Uterus (tissue), 3 donors: ENCODE measurements at regions not wholly inside any gene's neighbourhood (a gene's known extent, or its start where the extent isn't known, plus 50 kb on each side); places are given as distances from the start of the nearest gene placed in this dataset.

Source experiments
- DNase-seq, 2 donors: peaks; one replicate each; pipeline ENCODE4 v3.0.0-alpha.2; 2019 to 2020
- H3K27ac ChIP-seq, 2 donors: fragments of 200-600 bp; sonication (generic); 1 replicate in 1 of 2; 2 replicates in 1 of 2; pipeline ENCODE4 v1.5.1; 2016 to 2018
- H3K27me3 ChIP-seq, 2 donors: fragments of 200-600 bp; sonication (generic); one replicate each; pipeline ENCODE4 v1.5.1; 2018 to 2019; ENCODE audit warnings: control low read depth in 1 of 2
- H3K36me3 ChIP-seq, 2 donors: fragments of 200-600 bp; sonication (generic); one replicate each; pipeline ENCODE4 v1.5.1; 2019; ENCODE audit warnings: control low read depth in 1 of 2
- H3K4me1 ChIP-seq, 2 donors: fragments of 200-600 bp; sonication (generic); one replicate each; pipeline ENCODE4 v1.5.1; 2018 to 2019; ENCODE audit warnings: control low read depth in 1 of 2
- H3K4me3 ChIP-seq, 2 donors: fragments of 200-600 bp; sonication (generic); 1 replicate in 1 of 2; 2 replicates in 1 of 2; pipeline ENCODE4 v1.5.1; 2018 to 2019; ENCODE audit warnings: mild to moderate bottlenecking in 1 of 2
- H3K9me3 ChIP-seq, 2 donors: fragments of 200-600 bp; sonication (generic); one replicate each; pipeline ENCODE4 v1.5.1; 2019; ENCODE audit warnings: control low read depth in 1 of 2
- CTCF ChIP-seq, 4 experiments: fragments of 200-600 bp in 2 of 4; fragments of 450-650 bp in 2 of 4; sonication (generic) in 2 of 4; IDR thresholded peaks; one replicate each; pipeline ENCODE4 v1.5.1; 2016 to 2019; ENCODE audit warnings: antibody characterized with exemption in 4 of 4, mild to moderate bottlenecking in 2 of 4, moderate library complexity in 1 of 4
- POLR2A ChIP-seq, 2 donors: fragments of 450-650 bp; IDR thresholded peaks; one replicate each; pipeline ENCODE4 v1.6.1; 2016; ENCODE audit warnings: antibody characterized with exemption in 2 of 2, mild to moderate bottlenecking in 1 of 2, moderate library complexity in 1 of 2
- intact Hi-C: fragments of 100-400 bp; cut with DNase I; formaldehyde crosslinking; loops from one replicate; pipeline ENCODE4 v1.15.1; 2023; ENCODE audit warnings: low total_unique reads
- donor health status: DM: yes; HTN: yes; CAD: no.

- no peaks in the 10 kb centered on the region for H3K27me3 ChIP-seq
- no peaks in the 10 kb centered on the region for H3K4me1 ChIP-seq
- no peak for DNase-seq
- intact Hi-C loops = no loop called here
- no peak overlapping the region for H3K4me3 ChIP-seq
- no peaks in the 10 kb centered on the region for H3K9me3 ChIP-seq
- H3K36me3 ChIP-seq = no peaks in the 10 kb centered on the region
- H3K27ac ChIP-seq = no peak overlapping the region
- TF ChIP-seq POLR2A (IDR thresholded peaks at IDR 0.05) (no peak), CTCF (IDR thresholded peaks at IDR 0.05) (no peak)
Measured at GRCh38 chr3:178370387-178370786, 165.8 kb upstream of the KCNMB2 start.

- H3K36me3 ChIP-seq = no peaks in the 10 kb centered on the region
- no peaks in the 10 kb centered on the region for H3K27me3 ChIP-seq
- intact Hi-C loops = no loop called here
- DNase-seq = no peak
- H3K9me3 ChIP-seq = no peaks in the 10 kb centered on the region
- H3K4me3 ChIP-seq = no peak overlapping the region
- no peak overlapping the region for H3K27ac ChIP-seq
- TF ChIP-seq CTCF (IDR thresholded peaks at IDR 0.05) (no peak), POLR2A (IDR thresholded peaks at IDR 0.05) (no peak)
- peaks cover 0 to 6% of the 10 kb centered on the region in 2 donors for H3K4me1 ChIP-seq
Measured at GRCh38 chr3:178381555-178381954, 154.7 kb upstream of the KCNMB2 start.

GRCh38 chr3:178381971-178382448 is 154.2 kb upstream of the KCNMB2 start:
- DNase-seq = no peak
- Histone ChIP-seq H3K27ac (no peak overlapping the region), H3K27me3 (no peaks in the 10 kb centered on the region), H3K4me1 (peaks cover 0 to 6% of the 10 kb centered on the region in 2 donors), H3K9me3 (no peaks in the 10 kb centered on the region), H3K4me3 (no peak overlapping the region), H3K36me3 (no peaks in the 10 kb centered on the region)
- TF ChIP-seq CTCF (IDR thresholded peaks at IDR 0.05) = no peak
- TF ChIP-seq POLR2A (IDR thresholded peaks at IDR 0.05) = no peak
- intact Hi-C loops = no loop called here

GRCh38 chr3:178382449-178383061 is 153.7 kb upstream of the KCNMB2 start:
- intact Hi-C loops = no loop called here
- DNase-seq = no peak
- Histone ChIP-seq H3K36me3 (no peaks in the 10 kb centered on the region), H3K27ac (peak overlapping the region in 1 of 2 donors; percentile 66), H3K4me3 (no peak overlapping the region), H3K9me3 (no peaks in the 10 kb centered on the region), H3K4me1 (peaks cover 0 to 6% of the 10 kb centered on the region in 2 donors), H3K27me3 (no peaks in the 10 kb centered on the region)
- TF ChIP-seq POLR2A (IDR thresholded peaks at IDR 0.05) (no peak), CTCF (IDR thresholded peaks at IDR 0.05) (no peak)

- DNase-seq = no peak
- no peaks in the 10 kb centered on the region for H3K9me3 ChIP-seq
- peak overlapping the region; percentile 34 to 66 for H3K27ac ChIP-seq
- H3K36me3 ChIP-seq = no peaks in the 10 kb centered on the region
- intact Hi-C loops = no loop called here
- H3K4me3 ChIP-seq = no peak overlapping the region
- H3K27me3 ChIP-seq = no peaks in the 10 kb centered on the region
- TF ChIP-seq POLR2A (IDR thresholded peaks at IDR 0.05) = no peak
- no peak for TF ChIP-seq CTCF (IDR thresholded peaks at IDR 0.05)
- peaks cover 0 to 6% of the 10 kb centered on the region in 2 donors for H3K4me1 ChIP-seq
Measured at GRCh38 chr3:178384321-178385230, 151.7 kb upstream of the KCNMB2 start.
